ENCODE measurements at regions not wholly inside any gene's neighbourhood (a gene's known extent, or its start where the extent isn't known, plus 50 kb on each side); places are given as distances from the start of the nearest gene placed in this dataset.

GRCh38 chr11:134758342-134758931 lies 346.4 kb upstream of the B3GAT1 start:
- no peak for DNase-seq

GRCh38 chr11:134757633-134758032 lies 345.6 kb upstream of the B3GAT1 start:
- no peak for DNase-seq

DNA sequence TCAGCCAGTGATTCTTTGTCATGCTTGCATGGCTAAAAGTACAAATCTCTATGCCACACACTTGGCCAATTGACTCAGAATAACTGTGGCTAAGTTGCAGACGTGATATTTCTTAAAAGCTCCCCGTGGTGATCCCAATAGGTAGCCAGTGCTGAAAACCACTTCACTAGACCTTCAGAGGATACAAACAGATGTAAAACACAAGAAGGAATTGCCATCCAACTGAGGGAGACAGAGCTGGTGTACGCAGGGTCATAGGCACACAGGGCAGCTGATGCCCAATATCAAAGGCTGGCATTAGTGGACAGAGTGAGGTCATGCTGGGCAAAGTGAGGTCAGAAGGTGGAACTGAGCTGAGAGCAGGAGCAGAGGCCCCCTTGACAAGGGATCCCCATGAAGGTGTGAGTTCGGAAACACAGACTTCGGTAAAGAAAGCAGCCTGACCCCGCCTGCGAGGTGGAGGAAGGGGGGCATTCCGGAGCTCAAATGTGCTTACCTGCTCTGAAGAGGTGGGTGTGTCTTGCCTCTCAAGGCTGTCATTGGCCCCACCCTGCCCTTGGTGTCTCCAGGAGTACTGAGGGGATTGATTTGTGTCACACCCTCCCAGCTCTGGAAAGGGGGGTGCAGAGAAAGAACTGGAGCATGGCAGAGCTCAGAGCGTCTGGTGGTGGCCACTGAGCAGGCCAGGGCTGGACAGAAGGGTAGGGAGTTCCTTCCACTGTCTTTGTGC lies 344.9 kb upstream of the B3GAT1 start:
- no peak for DNase-seq

- no peak for DNase-seq
Measured at GRCh38 chr11:134755535-134755934, 343.5 kb upstream of the B3GAT1 start.

DNA sequence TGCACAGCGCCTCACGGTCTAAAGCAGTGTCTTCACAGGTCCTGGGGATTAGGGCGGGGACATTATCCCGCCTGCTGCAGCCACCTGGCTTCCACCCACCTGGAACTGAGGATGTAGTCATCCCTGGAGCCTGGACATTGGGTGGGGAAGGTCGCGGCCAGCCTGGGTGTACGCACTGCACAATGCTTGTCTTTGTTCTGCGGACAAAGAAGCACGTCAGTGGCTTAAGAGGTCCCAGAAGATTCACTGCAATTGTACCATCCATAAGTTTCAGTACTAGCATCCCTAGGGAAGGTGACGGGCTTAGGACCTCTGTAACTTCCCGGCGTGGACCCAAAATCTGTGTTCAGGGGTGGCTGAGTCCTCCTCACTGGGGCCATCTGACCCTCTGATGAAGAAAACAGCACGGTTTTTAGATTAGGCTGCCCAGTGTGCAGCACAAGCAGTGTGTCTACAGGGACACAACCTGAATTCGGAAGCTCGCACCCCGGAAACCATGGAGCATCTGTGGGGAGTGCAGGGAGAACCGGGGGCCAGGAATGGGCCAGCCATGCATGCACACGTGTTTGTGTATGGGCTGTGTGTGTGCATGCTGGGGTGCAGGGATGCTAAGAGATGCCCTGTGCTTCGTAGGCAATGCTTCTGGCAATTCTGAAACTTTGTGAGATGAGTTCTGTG lies 342.6 kb upstream of the B3GAT1 start:
- no peak for DNase-seq

DNA sequence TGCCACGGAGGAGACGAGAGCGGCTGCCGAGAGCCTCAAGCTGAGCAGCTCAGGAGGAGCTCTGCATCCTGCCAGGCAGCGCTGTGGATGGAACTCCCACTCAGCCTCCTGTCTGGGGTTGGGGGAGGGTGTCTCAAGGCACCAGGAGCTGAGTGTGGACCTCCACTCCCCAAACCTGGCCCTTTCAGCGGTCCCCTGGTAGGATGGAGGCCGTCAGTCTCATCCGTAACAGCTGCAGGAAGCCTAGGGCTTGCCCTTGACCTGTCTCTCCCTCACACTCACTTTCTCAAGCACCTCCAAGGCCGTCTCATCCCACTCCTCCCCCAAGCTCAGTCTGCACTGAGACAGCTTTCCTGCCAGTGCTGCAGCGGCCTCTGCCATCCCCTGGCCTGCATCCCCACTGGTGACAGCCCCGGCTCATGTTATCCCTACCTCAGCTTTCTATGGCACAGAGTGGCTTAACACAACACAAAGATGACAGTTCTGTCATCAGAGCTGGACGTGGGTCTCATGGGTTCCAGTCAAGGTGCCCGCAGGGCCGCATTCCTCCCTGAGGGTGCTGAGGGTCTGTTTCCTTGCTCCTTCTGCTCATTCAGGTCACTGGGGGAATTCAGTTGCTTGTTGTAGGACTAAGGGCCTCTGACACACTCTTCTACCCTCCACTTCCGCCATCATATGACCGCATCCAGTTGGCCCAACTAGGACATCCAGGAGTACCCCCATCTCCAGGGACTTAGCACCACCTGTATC lies 341.9 kb upstream of the B3GAT1 start:
- no peak for DNase-seq

GRCh38 chr11:134752964-134753770 lies 341.1 kb upstream of the B3GAT1 start:
- no peak for DNase-seq

DNA sequence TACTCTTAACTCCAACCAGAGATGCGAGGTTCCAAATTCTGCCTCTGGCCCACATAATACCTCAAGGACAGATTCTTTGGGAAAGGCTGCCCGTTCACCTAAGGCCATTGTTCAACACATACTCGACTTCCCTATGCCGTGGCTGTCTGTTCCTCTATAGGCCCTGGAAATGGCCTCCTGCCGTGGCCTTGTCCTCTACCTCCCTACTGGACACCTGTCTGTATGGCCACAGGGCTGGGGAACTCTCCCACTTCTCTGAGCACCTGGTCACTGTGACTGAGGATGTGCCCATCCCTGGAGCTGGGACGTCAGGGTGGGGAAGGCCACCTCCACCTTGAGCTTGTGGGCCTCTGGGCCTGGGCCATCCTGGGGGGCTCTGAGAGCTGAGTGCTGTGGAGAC lies 340.5 kb upstream of the B3GAT1 start:
- no peak for DNase-seq

GRCh38 chr11:134751766-134752165 lies 339.7 kb upstream of the B3GAT1 start:
- DNase-seq: no peak

- no peak for DNase-seq
Measured at GRCh38 chr11:134751031-134751585, 339.1 kb upstream of the B3GAT1 start.

GRCh38 chr11:134750619-134751018 lies 338.6 kb upstream of the B3GAT1 start:
- DNase-seq: no peak

DNA sequence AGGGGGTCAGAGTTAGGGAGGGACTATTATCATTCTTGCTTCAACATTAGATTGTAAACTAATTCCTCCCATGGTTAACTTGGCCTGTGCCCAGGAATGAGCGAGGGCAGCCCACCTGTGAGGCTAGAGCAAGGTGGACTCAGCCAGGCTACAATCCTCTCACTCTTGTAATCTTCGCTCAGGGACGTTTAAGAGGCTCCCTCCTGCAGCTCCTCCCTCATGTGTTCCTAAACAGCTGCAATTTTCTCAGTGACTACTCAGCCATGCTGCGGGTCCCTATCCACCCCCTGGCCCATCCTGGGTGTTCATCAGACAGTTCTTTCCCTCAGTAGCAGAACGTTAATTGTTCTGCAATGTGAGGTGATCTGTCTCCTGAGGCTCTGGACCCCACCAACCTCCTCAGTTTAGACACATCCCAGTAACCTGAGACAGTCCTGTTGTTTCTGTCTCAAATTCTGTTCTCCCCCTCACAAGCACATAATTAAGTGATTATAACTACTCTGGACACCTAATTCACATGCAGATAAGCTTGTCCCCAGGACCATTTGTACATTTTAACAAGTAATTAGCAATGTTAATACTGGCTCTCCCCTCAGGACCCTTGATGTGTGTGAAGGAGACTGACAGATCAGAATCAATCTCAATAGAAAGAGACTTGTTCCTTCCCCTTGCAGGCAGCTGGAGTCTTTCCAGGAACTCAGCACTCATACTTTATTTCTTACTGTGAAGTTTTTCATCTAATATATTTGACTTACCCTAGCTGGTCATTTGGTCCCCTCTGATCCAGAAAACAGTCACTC lies 337.2 kb upstream of the B3GAT1 start:
- DNase-seq: no peak

- no peak for DNase-seq
Measured at GRCh38 chr11:134746609-134747008, 334.6 kb upstream of the B3GAT1 start.

GRCh38 chr11:134745456-134745855 lies 333.4 kb upstream of the B3GAT1 start:
- DNase-seq: no peak

DNA sequence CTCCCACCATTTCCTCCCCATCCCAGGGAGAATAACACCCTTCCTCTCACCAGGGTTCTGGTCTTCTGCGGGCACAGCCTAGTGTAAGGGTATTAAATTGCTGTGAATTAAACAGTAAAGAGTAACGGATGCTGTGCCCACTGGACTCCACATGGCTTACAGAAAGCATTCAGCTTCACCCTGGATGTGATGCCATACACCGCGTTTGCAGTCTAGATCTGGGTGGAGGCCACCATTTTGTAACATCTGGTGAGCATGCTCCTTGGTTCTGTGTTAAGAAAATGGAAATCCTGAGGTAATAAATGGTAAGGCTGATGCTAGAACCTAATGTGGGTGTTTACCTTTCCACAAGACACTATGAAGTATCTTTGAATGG lies 331.8 kb upstream of the B3GAT1 start:
- DNase-seq: no peak

GRCh38 chr11:134742956-134743819 lies 331.1 kb upstream of the B3GAT1 start:
- no peak for DNase-seq

DNA sequence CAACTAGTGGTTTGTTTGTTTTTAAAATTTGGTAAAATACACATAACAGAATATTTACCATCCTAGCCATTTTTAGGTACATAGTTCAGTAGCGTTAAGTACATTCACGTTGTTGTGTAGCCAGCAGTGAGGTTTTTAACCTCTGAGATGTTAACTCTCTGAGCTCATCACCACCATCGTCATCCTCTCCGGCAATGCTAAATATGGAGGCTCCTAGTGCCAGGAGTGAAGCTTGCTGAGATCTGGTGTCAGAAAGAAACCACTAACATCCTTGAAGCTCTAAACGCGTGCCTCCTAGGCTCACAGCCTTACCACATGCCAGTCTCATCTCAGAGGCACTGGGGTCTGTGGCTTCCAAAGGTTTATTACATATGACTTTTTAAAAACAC lies 330.2 kb upstream of the B3GAT1 start:
- DNase-seq: no peak

- no peak for DNase-seq
Measured at GRCh38 chr11:134741453-134742223, 329.6 kb upstream of the B3GAT1 start.

DNA sequence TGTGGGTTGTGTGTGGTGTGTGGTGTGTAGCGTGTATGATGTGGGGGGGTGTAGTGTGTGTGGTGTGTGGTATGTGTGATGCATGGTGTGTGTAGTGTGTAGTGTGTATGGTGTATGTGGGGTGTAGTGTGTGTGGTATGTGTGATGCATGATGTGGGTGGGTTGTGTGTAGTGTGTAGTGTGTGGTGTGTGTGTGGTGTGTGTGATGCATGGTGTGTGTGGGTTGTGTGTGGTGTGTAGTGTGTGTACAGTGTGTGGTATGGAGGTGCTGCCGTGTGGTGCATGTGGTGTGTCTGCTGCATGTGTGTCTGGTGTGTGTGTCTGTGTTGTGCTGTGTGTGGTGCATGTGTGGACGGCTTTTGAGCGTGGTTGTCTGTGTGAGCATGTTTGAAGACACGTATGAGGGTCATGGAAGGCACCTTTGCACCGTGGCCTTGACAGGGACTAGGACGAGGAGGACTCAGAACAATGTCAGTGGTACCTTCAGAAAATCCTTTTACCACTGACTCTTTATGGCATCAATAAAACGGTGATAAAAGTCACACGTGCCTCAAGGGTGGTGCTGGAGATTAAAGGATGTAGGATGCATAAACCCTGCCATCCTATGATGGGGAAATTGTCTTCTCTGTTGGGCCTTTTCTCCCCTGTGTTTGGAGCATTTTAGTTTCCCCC lies 328.7 kb upstream of the B3GAT1 start:
- DNase-seq: no peak

Data from OCI-M1 (cell line).